K562 (cell line): ENCODE measurements at regions not wholly inside any gene's neighbourhood (a gene's known extent, or its start where the extent isn't known, plus 50 kb on each side); places are given as distances from the start of the nearest gene placed in this dataset.

Source experiments
- ATAC-seq: fragments of 200-7000 bp; cut with Tn5 transposase; 3 replicates; pipeline ENCODE4 v1.9.1; 2020; ENCODE audit warnings: moderate library complexity
- BruUV-seq: library from RNA; stranded (reverse); fragments of 400-500 nt; replicated peaks from 2 replicates; lab custom pipeline; 2021; lab: Mats Ljungman, UMichigan
- CTCF ChIA-PET: fragments of 300-600 bp; formaldehyde crosslinking; extraction: SDS; loops from one replicate; lab custom pipeline; 2021; ENCODE audit warnings: low intra/inter-chr PET ratio; lab: Yijun Ruan, JAX
- POLR2A ChIA-PET: fragments of 300-600, 350-650 bp; sonication (Branson Sonifier 250); formaldehyde crosslinking; extraction: SDS; loops from one replicate; lab custom pipeline; 2021; ENCODE audit warnings: antibody characterized with exemption, inconsistent platforms; lab: Yijun Ruan, JAX
- DNase-seq, 4 experiments: peaks; one replicate each; pipeline versions ENCODE4 v3.0.0 to v3.0.0-alpha.2; 2011 to 2018; ENCODE audit warnings: low spot score in 3 of 4, mixed read lengths in 3 of 4; ENCODE audit errors: extremely low read depth in 1 of 4
- FAIRE-seq: peaks from 2 replicates; lab custom pipeline; 2011; peaks lifted over from hg19 to GRCh38; lab: Jason Lieb, UNC
- H2AFZ ChIP-seq: 2 replicates; pipeline ENCODE4 v1.6.0; 2011; ENCODE audit warnings: low read depth, low read length, control low read depth, inconsistent platforms
- H3K27ac ChIP-seq: fragments of 200-600 bp; 3 replicates; pipeline ENCODE4 v1.8.0; 2011; ENCODE audit warnings: low read depth, mild to moderate bottlenecking, control low read depth, inconsistent platforms, low read length, moderate library complexity, mixed read lengths; ENCODE audit errors: extremely low read depth
- H3K27me3 ChIP-seq, 2 experiments: fragments of 300-600 bp in 1 of 2; 2 replicates in 1 of 2; 3 replicates in 1 of 2; pipeline versions ENCODE4 v1.6.0 to v1.8.0; 2011; ENCODE audit warnings: inconsistent platforms in 2 of 2, low read length in 2 of 2, mild to moderate bottlenecking in 1 of 2, mixed read lengths in 1 of 2, moderate library complexity in 1 of 2; ENCODE audit not compliant: control insufficient read depth in 2 of 2, insufficient read depth in 2 of 2
- H3K36me3 ChIP-seq: fragments of 300-600 bp; 3 replicates; pipeline ENCODE4 v1.8.0; 2011; ENCODE audit warnings: mild to moderate bottlenecking, low read length, inconsistent platforms; ENCODE audit not compliant: control insufficient read depth, insufficient read depth
- H3K4me1 ChIP-seq, 2 experiments: fragments of 200-600 bp in 1 of 2; replicated peaks in 1 of 2; 2 replicates in 1 of 2; 3 replicates in 1 of 2; pipeline versions ENCODE4 v1.5.1 to v1.8.0; 2011; ENCODE audit warnings: inconsistent platforms in 2 of 2, low read length in 2 of 2, mild to moderate bottlenecking in 1 of 2, mixed read lengths in 1 of 2, moderate library complexity in 1 of 2; ENCODE audit not compliant: control insufficient read depth in 2 of 2, insufficient read depth in 2 of 2
- H3K4me2 ChIP-seq: 2 replicates; pipeline ENCODE4 v1.6.1; 2011; ENCODE audit warnings: low read length, control low read depth, inconsistent platforms, mixed read lengths; ENCODE audit not compliant: insufficient read depth
- H3K4me3 ChIP-seq: fragments of 200-600 bp; sonication (generic), shearing (Covaris generic); 2 replicates; pipeline ENCODE4 v1.5.1; 2016; ENCODE audit warnings: control low read depth, inconsistent platforms
- H3K79me2 ChIP-seq: fragments of 200-600 bp; 3 replicates; pipeline ENCODE4 v1.8.0; 2011; ENCODE audit warnings: low read length, inconsistent platforms; ENCODE audit not compliant: control insufficient read depth, insufficient read depth
- H3K9ac ChIP-seq, 2 experiments: 2 replicates each; pipeline versions ENCODE4 v1.6.0 to v1.6.1; 2011; ENCODE audit warnings: low read depth in 2 of 2, low read length in 2 of 2, control low read depth in 1 of 2, inconsistent platforms in 1 of 2, mild to moderate bottlenecking in 1 of 2, mixed read lengths in 1 of 2; ENCODE audit not compliant: insufficient read depth in 1 of 2
- H3K9me1 ChIP-seq: one replicate; pipeline ENCODE4 v1.6.0; 2011; ENCODE audit warnings: inconsistent platforms, mild to moderate bottlenecking, low read length, moderate library complexity; ENCODE audit not compliant: control insufficient read depth, insufficient read depth
- H3K9me3 ChIP-seq: replicated peaks from 2 replicates; pipeline ENCODE4 v1.5.1; 2011; ENCODE audit warnings: low read depth, low read length, inconsistent platforms; ENCODE audit not compliant: control insufficient read depth, insufficient read depth
- H4K20me1 ChIP-seq: replicated peaks from 2 replicates; pipeline ENCODE4 v1.6.1; 2011; ENCODE audit warnings: low read length, inconsistent platforms, mixed read lengths; ENCODE audit not compliant: control insufficient read depth, insufficient read depth
- BRD9 ChIP-seq: fragments of 450-650 bp; IDR thresholded peaks from 2 replicates; pipeline ENCODE4 v1.6.1; 2018; ENCODE audit warnings: low read depth; ENCODE audit not compliant: partially characterized antibody
- GTF2F1 ChIP-seq: IDR thresholded peaks from 2 replicates; pipeline ENCODE4 v1.6.1; 2011; ENCODE audit warnings: low read depth, low read length, improper control_type of control experiment
- L3MBTL2 ChIP-seq: fragments of 450-650 bp; IDR thresholded peaks from 2 replicates; pipeline ENCODE4 v1.6.1; 2016; ENCODE audit warnings: mild to moderate bottlenecking, moderate library complexity
- MTA2 ChIP-seq: fragments of 450-650 bp; IDR thresholded peaks from 2 replicates; pipeline ENCODE4 v1.6.1; 2016; ENCODE audit warnings: low read depth
- STAG1 ChIP-seq: sonication (generic); formaldehyde crosslinking; IDR thresholded peaks from 2 replicates; pipeline ENCODE4 v1.5.0; 2020; ENCODE audit warnings: missing genetic modification reagents, borderline replicate concordance
- ZBTB1 ChIP-seq: sonication (generic); formaldehyde crosslinking; IDR thresholded peaks from 2 replicates; pipeline ENCODE4 v1.8.1; 2023; ENCODE audit warnings: missing genetic modification reagents, low read depth, mild to moderate bottlenecking, borderline replicate concordance
- ZNF212 ChIP-seq: fragments of 450-650 bp; formaldehyde crosslinking; IDR thresholded peaks from 2 replicates; pipeline ENCODE4 v1.4.0; 2020; ENCODE audit warnings: mild to moderate bottlenecking
- ZNF436 ChIP-seq: fragments of 250-450, 450-650 bp; sonication (Bioruptor Pico); formaldehyde crosslinking; IDR thresholded peaks from 2 replicates; pipeline ENCODE4 v1.7.0; 2020; ENCODE audit warnings: mild to moderate bottlenecking
- ZNF76 ChIP-seq: fragments of 250-450 bp; sonication (Bioruptor Pico); IDR thresholded peaks from 2 replicates; pipeline ENCODE4 v1.4.0; 2020; ENCODE audit warnings: mild to moderate bottlenecking, moderate library complexity, borderline replicate concordance
- WGBS: fragments of 100-300 bp; shearing (Covaris generic); methylation state at CpG from one replicate; pipeline ENCODE4 v1.1.6; 2016; ENCODE audit warnings: low coverage, mixed read lengths; ENCODE audit not compliant: insufficient coverage; ENCODE audit errors: missing lambda C conversion rate; 5-methylcytosine and 5-hydroxymethylcytosine counted together
- in situ Hi-C: fragments of 300-500 bp; cut with MboI; formaldehyde crosslinking; loops from 4 replicates; pipeline ENCODE4 v1.15.0; 2018; ENCODE audit warnings: inconsistent platforms, mixed read lengths
- intact Hi-C: fragments of 100-400 bp; cut with micrococcal nuclease; formaldehyde crosslinking; loops from 2 replicates; pipeline ENCODE4 v1.14.2; 2022
- TF ChIP-seq, protein P1 (sequence below): fragments of 450-650 bp; IDR thresholded peaks from 2 replicates; pipeline ENCODE4 v1.6.1; 2016; ENCODE audit warnings: mild to moderate bottlenecking, moderate library complexity
- TF ChIP-seq, protein P2 (sequence below): fragments of 250-450 bp; sonication (Bioruptor Pico); IDR thresholded peaks from 2 replicates; pipeline ENCODE4 v1.8.0; 2022; ENCODE audit warnings: moderate library complexity, mild to moderate bottlenecking, inconsistent platforms

DNA sequence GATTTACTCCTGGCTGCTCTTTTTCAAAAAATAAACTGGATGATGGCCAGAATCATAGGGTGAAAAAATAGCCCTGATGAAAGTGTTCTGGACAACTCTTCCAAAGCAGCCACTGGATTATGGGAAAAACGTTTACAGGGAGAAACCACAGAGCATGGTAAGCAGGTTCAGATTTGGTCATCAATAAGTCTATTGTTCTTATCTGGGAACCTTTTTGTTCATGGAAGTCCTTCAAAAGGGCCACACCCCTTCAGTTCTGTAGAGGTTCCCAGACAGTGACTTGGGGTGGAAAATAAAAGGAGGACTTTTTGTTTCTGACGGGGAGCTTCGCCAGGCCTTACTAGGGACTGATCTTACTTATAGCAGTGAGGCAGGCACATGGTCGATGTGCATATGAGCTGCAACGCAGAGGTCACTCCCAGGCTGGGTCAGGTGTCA lies 117.4 kb upstream of the SLC38A2 start:
- no peak overlapping the region for H3K4me3 ChIP-seq
- intact Hi-C loops (no loop called here), in situ Hi-C loops (no loop called here)
- no peak overlapping the region for H2AFZ ChIP-seq
- no peak overlapping the region for H3K4me2 ChIP-seq
- H3K27me3 ChIP-seq: no peaks in the 10 kb centered on the region
- POLR2A ChIA-PET: interaction anchor here (0.6 to 1.2 kb wide), 2 partner anchors 12 to 132 kb away, joined by 3 to 4 read pairs; no protein-coding TSS in a partner anchor
- H3K79me2 ChIP-seq: no peaks in the 10 kb centered on the region
- no peaks in the 10 kb centered on the region for H3K9me1 ChIP-seq
- no peaks in the 10 kb centered on the region for H3K36me3 ChIP-seq
- CTCF ChIA-PET: no interaction called here
- H4K20me1 ChIP-seq: no peaks in the 10 kb centered on the region
- H3K9me3 ChIP-seq: no peaks in the 10 kb centered on the region
- DNase-seq (no peak), FAIRE-seq (no peak), ATAC-seq (no peak)
- peaks cover 0 to 5% of the 10 kb centered on the region in 2 experiments; a peak in 2 of 5 replicates for H3K4me1 ChIP-seq
- 21% methylated on average over 5 of the region's 5 CpGs for WGBS
- no peak overlapping the region for H3K9ac ChIP-seq
- no TSS peak for BruUV-seq
- no peak overlapping the region for H3K27ac ChIP-seq
- no peak for TF ChIP-seq ZNF76 (CRISPR knock-in tag)
- no peak for TF ChIP-seq MTA2
- no peak for TF ChIP-seq ZNF436 (CRISPR knock-in tag)
- TF ChIP-seq ZBTB1 (CRISPR knock-in tag): no peak
- TF ChIP-seq, protein P1, sequence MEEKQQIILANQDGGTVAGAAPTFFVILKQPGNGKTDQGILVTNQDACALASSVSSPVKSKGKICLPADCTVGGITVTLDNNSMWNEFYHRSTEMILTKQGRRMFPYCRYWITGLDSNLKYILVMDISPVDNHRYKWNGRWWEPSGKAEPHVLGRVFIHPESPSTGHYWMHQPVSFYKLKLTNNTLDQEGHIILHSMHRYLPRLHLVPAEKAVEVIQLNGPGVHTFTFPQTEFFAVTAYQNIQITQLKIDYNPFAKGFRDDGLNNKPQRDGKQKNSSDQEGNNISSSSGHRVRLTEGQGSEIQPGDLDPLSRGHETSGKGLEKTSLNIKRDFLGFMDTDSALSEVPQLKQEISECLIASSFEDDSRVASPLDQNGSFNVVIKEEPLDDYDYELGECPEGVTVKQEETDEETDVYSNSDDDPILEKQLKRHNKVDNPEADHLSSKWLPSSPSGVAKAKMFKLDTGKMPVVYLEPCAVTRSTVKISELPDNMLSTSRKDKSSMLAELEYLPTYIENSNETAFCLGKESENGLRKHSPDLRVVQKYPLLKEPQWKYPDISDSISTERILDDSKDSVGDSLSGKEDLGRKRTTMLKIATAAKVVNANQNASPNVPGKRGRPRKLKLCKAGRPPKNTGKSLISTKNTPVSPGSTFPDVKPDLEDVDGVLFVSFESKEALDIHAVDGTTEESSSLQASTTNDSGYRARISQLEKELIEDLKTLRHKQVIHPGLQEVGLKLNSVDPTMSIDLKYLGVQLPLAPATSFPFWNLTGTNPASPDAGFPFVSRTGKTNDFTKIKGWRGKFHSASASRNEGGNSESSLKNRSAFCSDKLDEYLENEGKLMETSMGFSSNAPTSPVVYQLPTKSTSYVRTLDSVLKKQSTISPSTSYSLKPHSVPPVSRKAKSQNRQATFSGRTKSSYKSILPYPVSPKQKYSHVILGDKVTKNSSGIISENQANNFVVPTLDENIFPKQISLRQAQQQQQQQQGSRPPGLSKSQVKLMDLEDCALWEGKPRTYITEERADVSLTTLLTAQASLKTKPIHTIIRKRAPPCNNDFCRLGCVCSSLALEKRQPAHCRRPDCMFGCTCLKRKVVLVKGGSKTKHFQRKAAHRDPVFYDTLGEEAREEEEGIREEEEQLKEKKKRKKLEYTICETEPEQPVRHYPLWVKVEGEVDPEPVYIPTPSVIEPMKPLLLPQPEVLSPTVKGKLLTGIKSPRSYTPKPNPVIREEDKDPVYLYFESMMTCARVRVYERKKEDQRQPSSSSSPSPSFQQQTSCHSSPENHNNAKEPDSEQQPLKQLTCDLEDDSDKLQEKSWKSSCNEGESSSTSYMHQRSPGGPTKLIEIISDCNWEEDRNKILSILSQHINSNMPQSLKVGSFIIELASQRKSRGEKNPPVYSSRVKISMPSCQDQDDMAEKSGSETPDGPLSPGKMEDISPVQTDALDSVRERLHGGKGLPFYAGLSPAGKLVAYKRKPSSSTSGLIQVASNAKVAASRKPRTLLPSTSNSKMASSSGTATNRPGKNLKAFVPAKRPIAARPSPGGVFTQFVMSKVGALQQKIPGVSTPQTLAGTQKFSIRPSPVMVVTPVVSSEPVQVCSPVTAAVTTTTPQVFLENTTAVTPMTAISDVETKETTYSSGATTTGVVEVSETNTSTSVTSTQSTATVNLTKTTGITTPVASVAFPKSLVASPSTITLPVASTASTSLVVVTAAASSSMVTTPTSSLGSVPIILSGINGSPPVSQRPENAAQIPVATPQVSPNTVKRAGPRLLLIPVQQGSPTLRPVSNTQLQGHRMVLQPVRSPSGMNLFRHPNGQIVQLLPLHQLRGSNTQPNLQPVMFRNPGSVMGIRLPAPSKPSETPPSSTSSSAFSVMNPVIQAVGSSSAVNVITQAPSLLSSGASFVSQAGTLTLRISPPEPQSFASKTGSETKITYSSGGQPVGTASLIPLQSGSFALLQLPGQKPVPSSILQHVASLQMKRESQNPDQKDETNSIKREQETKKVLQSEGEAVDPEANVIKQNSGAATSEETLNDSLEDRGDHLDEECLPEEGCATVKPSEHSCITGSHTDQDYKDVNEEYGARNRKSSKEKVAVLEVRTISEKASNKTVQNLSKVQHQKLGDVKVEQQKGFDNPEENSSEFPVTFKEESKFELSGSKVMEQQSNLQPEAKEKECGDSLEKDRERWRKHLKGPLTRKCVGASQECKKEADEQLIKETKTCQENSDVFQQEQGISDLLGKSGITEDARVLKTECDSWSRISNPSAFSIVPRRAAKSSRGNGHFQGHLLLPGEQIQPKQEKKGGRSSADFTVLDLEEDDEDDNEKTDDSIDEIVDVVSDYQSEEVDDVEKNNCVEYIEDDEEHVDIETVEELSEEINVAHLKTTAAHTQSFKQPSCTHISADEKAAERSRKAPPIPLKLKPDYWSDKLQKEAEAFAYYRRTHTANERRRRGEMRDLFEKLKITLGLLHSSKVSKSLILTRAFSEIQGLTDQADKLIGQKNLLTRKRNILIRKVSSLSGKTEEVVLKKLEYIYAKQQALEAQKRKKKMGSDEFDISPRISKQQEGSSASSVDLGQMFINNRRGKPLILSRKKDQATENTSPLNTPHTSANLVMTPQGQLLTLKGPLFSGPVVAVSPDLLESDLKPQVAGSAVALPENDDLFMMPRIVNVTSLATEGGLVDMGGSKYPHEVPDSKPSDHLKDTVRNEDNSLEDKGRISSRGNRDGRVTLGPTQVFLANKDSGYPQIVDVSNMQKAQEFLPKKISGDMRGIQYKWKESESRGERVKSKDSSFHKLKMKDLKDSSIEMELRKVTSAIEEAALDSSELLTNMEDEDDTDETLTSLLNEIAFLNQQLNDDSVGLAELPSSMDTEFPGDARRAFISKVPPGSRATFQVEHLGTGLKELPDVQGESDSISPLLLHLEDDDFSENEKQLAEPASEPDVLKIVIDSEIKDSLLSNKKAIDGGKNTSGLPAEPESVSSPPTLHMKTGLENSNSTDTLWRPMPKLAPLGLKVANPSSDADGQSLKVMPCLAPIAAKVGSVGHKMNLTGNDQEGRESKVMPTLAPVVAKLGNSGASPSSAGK: peak; percentile 52; the same call in 1 of the 2 replicates
- TF ChIP-seq, protein P2, sequence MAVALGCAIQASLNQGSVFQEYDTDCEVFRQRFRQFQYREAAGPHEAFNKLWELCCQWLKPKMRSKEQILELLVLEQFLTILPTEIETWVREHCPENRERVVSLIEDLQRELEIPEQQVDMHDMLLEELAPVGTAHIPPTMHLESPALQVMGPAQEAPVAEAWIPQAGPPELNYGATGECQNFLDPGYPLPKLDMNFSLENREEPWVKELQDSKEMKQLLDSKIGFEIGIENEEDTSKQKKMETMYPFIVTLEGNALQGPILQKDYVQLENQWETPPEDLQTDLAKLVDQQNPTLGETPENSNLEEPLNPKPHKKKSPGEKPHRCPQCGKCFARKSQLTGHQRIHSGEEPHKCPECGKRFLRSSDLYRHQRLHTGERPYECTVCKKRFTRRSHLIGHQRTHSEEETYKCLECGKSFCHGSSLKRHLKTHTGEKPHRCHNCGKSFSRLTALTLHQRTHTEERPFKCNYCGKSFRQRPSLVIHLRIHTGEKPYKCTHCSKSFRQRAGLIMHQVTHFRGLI (CRISPR knock-in tag): no peak
- peak; percentile 60; the same call in 1 of the 2 replicates for TF ChIP-seq L3MBTL2
- no peak for TF ChIP-seq ZNF212 (CRISPR knock-in tag)
- TF ChIP-seq STAG1 (CRISPR knock-in tag): no peak
- TF ChIP-seq GTF2F1: no peak
- TF ChIP-seq BRD9: no peak
